ENCODE measurements at regions not wholly inside any gene's neighbourhood (a gene's known extent, or its start where the extent isn't known, plus 50 kb on each side); places are given as distances from the start of the nearest gene placed in this dataset.
A peak's percentile ranks its signal among the peaks of the same experiment; 100 is the strongest.

DNA sequence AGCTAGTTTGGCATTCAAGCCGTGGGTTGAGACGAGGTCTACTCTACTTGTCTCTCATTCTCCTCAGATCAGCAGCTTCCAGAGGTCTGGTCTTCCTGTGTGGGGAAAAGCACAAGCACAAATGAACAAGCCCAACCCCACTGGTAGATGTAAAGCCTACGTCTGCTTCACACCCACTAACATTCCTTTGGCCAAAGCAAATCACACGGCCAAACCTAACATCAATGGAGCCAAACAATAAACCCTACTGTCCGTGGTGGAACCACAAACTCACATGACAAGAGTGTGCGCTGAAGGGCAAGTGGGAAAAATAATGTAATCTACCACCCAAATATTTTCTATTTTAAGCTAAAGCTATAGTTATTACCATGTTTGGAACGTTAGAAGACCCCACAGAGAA lies 179.3 kb upstream of the MGAT5 start:
- no peaks in the 10 kb centered on the region for H4K20me1 ChIP-seq (replicated peaks in 1 of 2; ENCODE audit: control insufficient read depth in 1 of 2, insufficient read depth in 2 of 2, low read length in 2 of 2)
- H3K9me3 ChIP-seq (ENCODE audit: insufficient read depth in 2 of 2, low read depth in 1 of 2, low read length in 1 of 2), result no peaks in the 10 kb centered on the region
- H3K4me2 ChIP-seq (ENCODE audit: insufficient read depth in 1 of 2, low read depth in 2 of 2, low read length in 2 of 2), result no peak overlapping the region
- no peak overlapping the region for H3K23ac ChIP-seq (ENCODE audit: insufficient read length)
- no peak overlapping the region for H4K91ac ChIP-seq (replicated peaks; ENCODE audit: insufficient read length, low read length)
- H3K4me3 ChIP-seq (ENCODE audit: extremely low read depth in 1 of 4, insufficient read depth in 2 of 4, low read depth in 3 of 4, low read length in 4 of 4), result no peak overlapping the region
- FAIRE-seq (no peak), DNase-seq (ENCODE audit: low read depth in 1 of 2, low spot score in 2 of 2) (no peak)
- H3K36me3 ChIP-seq (ENCODE audit: control insufficient read depth in 2 of 4, insufficient read depth in 4 of 4, low read length in 3 of 4), result no peaks in the 10 kb centered on the region
- H2BK20ac ChIP-seq (ENCODE audit: low read length), result no peak overlapping the region
- H3K9ac ChIP-seq (replicated peaks in 1 of 4; ENCODE audit: extremely low read depth in 1 of 4, low read depth in 3 of 4, low read length in 3 of 4), result no peak overlapping the region
- H2BK12ac ChIP-seq (ENCODE audit: low read depth, low read length), result no peak overlapping the region
- H3K14ac ChIP-seq (ENCODE audit: insufficient read length), result no peak overlapping the region
- no peak overlapping the region for H4K5ac ChIP-seq (ENCODE audit: insufficient read length, low read depth, low read length)
- no peaks in the 10 kb centered on the region for H3K79me1 ChIP-seq (ENCODE audit: low read depth, low read length)
- no peak overlapping the region for H3K18ac ChIP-seq (ENCODE audit: extremely low read depth, low read length)
- WGBS, 2 experiments (ENCODE audit: extremely low coverage in 1 of 2, insufficient coverage in 1 of 2, insufficient read length in 1 of 2, insufficient replicate concordance in 2 of 2, low coverage in 1 of 2, low lambda C conversion rate in 2 of 2, missing lambda C conversion rate in 1 of 2), result 94% methylated on average over 7 of the region's 7 CpGs; no CpG with 5 or more reads in 1 of the 2 experiments
- H2BK15ac ChIP-seq (ENCODE audit: low read length), result no peak overlapping the region
- no peaks in the 10 kb centered on the region for H3K27me3 ChIP-seq (replicated peaks in 1 of 4; ENCODE audit: control insufficient read depth in 3 of 4, extremely low read depth in 1 of 4, insufficient read depth in 3 of 4, low read length in 3 of 4)
- no peaks in the 10 kb centered on the region; a peak in 1 of 7 replicates for H3K4me1 ChIP-seq (replicated peaks in 1 of 4; ENCODE audit: control insufficient read depth in 3 of 4, insufficient read depth in 4 of 4, low read length in 3 of 4)
- H2BK120ac ChIP-seq (replicated peaks; ENCODE audit: low read depth, low read length), result no peak overlapping the region
- no peak overlapping the region for H3K27ac ChIP-seq (ENCODE audit: low read depth, low read length)
- H4K8ac ChIP-seq (ENCODE audit: extremely low read depth, insufficient read depth, low read length), result no peak overlapping the region
- H2AK5ac ChIP-seq (ENCODE audit: low read depth, low read length), result no peak overlapping the region
- 0 out of 2 replicates have a peak overlapping the region, but pooled peaks have one; percentile 32 for H2AFZ ChIP-seq (ENCODE audit: low read length)
- H3K4ac ChIP-seq (replicated peaks; ENCODE audit: insufficient read length, low read depth, low read length), result no peak overlapping the region
- no peaks in the 10 kb centered on the region; the same call in 1 of the 2 replicates for H3K23me2 ChIP-seq (ENCODE audit: low read depth, low read length)
- no peak overlapping the region for H3K56ac ChIP-seq (replicated peaks; ENCODE audit: insufficient read length, low read depth, low read length)
- CTCF ChIA-PET (ENCODE audit: partially characterized antibody), result interaction anchor here (0.6 to 1.7 kb wide), 3 partner anchors 12 to 347 kb away, joined by 3 to 7 read pairs (median 4); no protein-coding TSS in a partner anchor
- no peak overlapping the region for H2BK5ac ChIP-seq (ENCODE audit: low read depth, low read length)
- POLR2A ChIA-PET (ENCODE audit: partially characterized antibody), result no interaction called here
- no peaks in the 10 kb centered on the region for H3K79me2 ChIP-seq (ENCODE audit: control insufficient read depth in 1 of 2, insufficient read depth in 2 of 2, low read length in 2 of 2)
- TF ChIP-seq GABPA (IDR thresholded peaks at IDR 0.05; ENCODE audit: borderline replicate concordance, insufficient read depth, low read length), result no peak
- TF ChIP-seq EGR1 (IDR thresholded peaks at IDR 0.05; ENCODE audit: borderline replicate concordance, low read depth, low read length), result no peak
- no peak for TF ChIP-seq NANOG (IDR thresholded peaks at IDR 0.05; ENCODE audit: insufficient read depth, low read depth, low read length, poor library complexity, severe bottlenecking)
- TF ChIP-seq SP2 (IDR thresholded peaks at IDR 0.05; ENCODE audit: low read length), result no peak
- no peak for TF ChIP-seq POU5F1 (IDR thresholded peaks at IDR 0.05; ENCODE audit: low read depth, low read length)
- no peak for TF ChIP-seq JUN (IDR thresholded peaks at IDR 0.05; ENCODE audit: low read depth, low read length)

All from H1 (cell line).